GM18951 (cell line): ENCODE measurements at regions not wholly inside any gene's neighbourhood (a gene's known extent, or its start where the extent isn't known, plus 50 kb on each side); places are given as distances from the start of the nearest gene placed in this dataset.

Source experiments
- POLR2A ChIP-seq: IDR thresholded peaks from 4 replicates; pipeline ENCODE4 v1.6.1; 2011; ENCODE audit warnings: mild to moderate bottlenecking; ENCODE audit not compliant: insufficient read length, insufficient read depth; ENCODE audit errors: extremely low read depth
- in situ Hi-C: fragments of 300-500 bp; cut with MboI; formaldehyde crosslinking; loops from one replicate; pipeline ENCODE4 v1.12.0; 2022; ENCODE audit warnings: low sequenced_read_pairs, mixed read lengths, inconsistent platforms; ENCODE audit not compliant: unreplicated experiment

- in situ Hi-C loops: no loop called here
These were observed 413.8 kb upstream of the LINC00305 start for GRCh38 chr18:64562651-64563050.

DNA sequence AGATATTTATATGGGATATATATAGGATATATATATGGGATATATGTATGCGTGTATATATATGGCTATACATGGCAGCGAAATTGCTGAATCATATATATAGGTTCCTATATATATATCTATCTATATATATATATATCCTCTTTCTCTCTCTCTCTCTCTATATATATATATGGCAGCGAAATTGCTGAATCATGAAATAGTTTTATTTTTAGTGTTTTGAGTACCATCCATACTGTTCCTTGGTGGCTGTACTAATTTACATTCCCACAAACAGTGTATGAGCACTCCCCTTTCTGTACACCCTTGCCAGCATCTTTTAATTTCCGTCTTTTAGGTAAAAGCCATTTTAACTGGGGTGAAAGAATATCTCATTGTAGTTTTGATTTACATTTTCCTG, 397.6 kb upstream of the LINC00305 start:
- in situ Hi-C loops: no loop called here
- no peak for TF ChIP-seq POLR2A

More at GRCh38 chr18:64562651-64563050, 413.8 kb upstream of the LINC00305 start:
- TF ChIP-seq POLR2A: no peak

- no peak for TF ChIP-seq POLR2A
- in situ Hi-C loops: no loop called here
These were observed 391.0 kb upstream of the LINC00305 start for GRCh38 chr18:64539847-64540246.

DNA sequence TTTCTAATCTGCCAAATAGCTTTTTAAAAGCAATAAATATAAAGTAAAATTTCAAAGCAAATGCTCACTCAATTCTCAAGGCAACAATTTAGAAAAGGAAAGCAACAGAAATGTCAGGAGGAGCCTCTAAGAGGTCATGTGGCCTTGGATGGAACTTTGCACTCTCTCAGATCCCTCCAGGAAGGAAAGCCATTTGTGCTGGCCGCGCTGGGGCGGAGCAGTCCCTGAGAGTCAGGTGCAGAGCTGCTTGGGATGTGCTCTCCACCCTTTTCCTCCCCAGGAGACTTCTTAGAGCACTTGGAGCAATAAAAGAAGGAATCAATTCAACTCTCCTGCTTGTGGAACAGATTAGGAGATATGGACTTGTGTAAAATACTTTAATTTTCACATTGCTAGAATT, 379.8 kb upstream of the LINC00305 start:
- in situ Hi-C loops: no loop called here
- no peak for TF ChIP-seq POLR2A

GRCh38 chr18:64519201-64519600, 370.3 kb upstream of the LINC00305 start:
- in situ Hi-C loops: no loop called here
- TF ChIP-seq POLR2A: no peak

DNA sequence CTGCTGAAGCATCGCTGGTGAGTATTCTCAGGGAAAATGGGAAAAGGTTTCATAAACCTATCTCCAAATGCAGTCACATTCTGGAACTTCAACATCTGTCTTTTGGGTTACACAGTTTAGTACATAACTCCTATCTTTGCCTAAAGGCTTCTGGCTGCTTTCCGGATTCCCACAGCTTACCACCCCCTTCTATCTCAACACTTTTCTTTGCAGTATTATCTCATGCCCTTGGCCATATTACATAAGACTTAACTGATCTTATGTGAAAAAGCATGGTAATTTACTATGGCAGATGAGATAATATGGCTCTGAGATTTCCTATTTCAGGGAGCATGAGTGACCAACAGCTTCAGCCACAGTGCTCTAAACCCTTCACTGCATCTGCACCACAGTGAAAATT, 369.3 kb upstream of the LINC00305 start:
- in situ Hi-C loops: no loop called here

GRCh38 chr18:64513401-64513800, 364.5 kb upstream of the LINC00305 start:
- in situ Hi-C loops: no loop called here
- no peak for TF ChIP-seq POLR2A

More for the DNA sequence above, 369.3 kb upstream of the LINC00305 start:
- TF ChIP-seq POLR2A: no peak

GRCh38 chr18:64490207-64490606, 341.3 kb upstream of the LINC00305 start:
- no peak for TF ChIP-seq POLR2A
- in situ Hi-C loops: no loop called here

- no peak for TF ChIP-seq POLR2A
- in situ Hi-C loops: no loop called here
These were observed 339.8 kb upstream of the LINC00305 start for GRCh38 chr18:64488698-64489097.

- TF ChIP-seq POLR2A: no peak
- in situ Hi-C loops: no loop called here
These were observed 325.9 kb upstream of the LINC00305 start for GRCh38 chr18:64474773-64475172.

GRCh38 chr18:64474255-64474654, 325.4 kb upstream of the LINC00305 start:
- TF ChIP-seq POLR2A: no peak
- in situ Hi-C loops: no loop called here

DNA sequence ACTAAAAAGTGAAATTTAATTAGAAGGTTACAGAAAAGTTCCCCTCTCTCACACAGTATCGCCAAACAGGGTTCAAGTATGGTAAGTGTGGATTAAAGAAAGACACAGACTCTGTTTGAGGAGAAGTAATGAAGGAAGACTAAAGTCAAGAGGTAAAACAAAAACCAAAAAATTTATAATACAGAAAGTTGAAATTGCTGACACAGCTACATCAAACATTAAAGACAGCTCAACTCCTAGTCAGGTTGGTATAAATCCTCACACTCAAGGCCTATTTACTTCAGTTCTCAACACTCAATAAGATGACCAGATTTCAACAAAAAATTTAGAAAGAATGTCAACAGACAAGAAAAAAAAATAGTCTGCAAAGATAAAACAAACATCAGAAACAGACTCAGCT, 300.5 kb upstream of the LINC00305 start:
- no peak for TF ChIP-seq POLR2A
- in situ Hi-C loops: no loop called here

DNA sequence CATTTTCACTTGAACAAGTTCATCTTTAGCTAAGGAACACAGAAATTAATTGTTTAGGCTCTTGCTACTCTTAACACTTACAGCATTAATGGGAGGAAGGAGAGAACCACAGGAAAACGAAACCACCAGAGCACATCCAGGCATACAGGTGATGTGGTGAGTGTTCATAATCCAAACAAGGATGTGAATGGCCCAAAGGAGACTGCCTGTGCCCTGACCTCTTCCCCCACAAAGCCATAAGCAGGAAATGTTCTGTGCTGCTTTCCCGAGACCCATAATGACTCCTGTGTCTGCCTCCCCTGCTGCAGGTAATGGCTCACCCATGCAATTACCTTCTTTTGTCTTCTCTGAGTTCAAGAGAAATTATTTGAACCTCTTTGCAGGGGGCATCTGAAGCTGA, 295.9 kb upstream of the LINC00305 start:
- in situ Hi-C loops: no loop called here
- no peak for TF ChIP-seq POLR2A

GRCh38 chr18:64438178-64438577, 289.3 kb upstream of the LINC00305 start:
- TF ChIP-seq POLR2A: no peak
- in situ Hi-C loops: no loop called here

DNA sequence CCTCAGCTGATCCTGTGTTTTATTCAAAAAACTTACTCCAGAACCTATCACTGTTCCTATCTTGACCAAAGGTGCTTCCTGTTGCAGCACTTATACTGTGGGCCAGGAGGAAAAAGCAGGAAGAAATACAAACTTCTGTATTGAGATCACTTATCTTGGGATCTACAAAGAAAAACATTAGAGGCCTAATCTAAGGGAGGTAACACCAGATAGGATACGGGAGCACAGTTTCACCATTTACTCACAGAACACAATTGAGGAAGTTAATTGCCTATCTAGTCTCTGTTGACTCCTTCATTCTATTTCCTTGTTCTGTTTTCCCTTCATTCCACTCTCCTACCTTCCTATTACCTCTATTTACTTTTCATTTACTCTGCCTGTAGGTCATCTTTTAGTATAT, 287.2 kb upstream of the LINC00305 start:
- in situ Hi-C loops: no loop called here
- TF ChIP-seq POLR2A: no peak
